ENCODE measurements at regions not wholly inside any gene's neighbourhood (a gene's known extent, or its start where the extent isn't known, plus 50 kb on each side); places are given as distances from the start of the nearest gene placed in this dataset.

GRCh38 chr9:88072831-88073375 lies 65.4 kb downstream of the SPATA31C2 start:
- no peak for DNase-seq (ENCODE audit: extremely low spot score in 2 of 2)
- no peak overlapping the region for H3K27ac ChIP-seq
- H3K9me3 ChIP-seq = no peaks in the 10 kb centered on the region
- no peaks in the 10 kb centered on the region for H3K27me3 ChIP-seq
- no peak overlapping the region for H3K4me3 ChIP-seq
- TF ChIP-seq POLR2AphosphoS5 (IDR thresholded peaks at IDR 0.05; ENCODE audit: insufficient read depth in 1 of 2, low read depth in 1 of 2) = no peak
- TF ChIP-seq, protein P1, sequence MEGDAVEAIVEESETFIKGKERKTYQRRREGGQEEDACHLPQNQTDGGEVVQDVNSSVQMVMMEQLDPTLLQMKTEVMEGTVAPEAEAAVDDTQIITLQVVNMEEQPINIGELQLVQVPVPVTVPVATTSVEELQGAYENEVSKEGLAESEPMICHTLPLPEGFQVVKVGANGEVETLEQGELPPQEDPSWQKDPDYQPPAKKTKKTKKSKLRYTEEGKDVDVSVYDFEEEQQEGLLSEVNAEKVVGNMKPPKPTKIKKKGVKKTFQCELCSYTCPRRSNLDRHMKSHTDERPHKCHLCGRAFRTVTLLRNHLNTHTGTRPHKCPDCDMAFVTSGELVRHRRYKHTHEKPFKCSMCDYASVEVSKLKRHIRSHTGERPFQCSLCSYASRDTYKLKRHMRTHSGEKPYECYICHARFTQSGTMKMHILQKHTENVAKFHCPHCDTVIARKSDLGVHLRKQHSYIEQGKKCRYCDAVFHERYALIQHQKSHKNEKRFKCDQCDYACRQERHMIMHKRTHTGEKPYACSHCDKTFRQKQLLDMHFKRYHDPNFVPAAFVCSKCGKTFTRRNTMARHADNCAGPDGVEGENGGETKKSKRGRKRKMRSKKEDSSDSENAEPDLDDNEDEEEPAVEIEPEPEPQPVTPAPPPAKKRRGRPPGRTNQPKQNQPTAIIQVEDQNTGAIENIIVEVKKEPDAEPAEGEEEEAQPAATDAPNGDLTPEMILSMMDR (IDR thresholded peaks at IDR 0.05) = no peak
- TF ChIP-seq POLR2A (IDR thresholded peaks at IDR 0.05) = no peak
- H3K4me1 ChIP-seq = peaks cover 16% of the 10 kb centered on the region
- intact Hi-C loops (cut with DNase I) = no loop called here
- H3K36me3 ChIP-seq = no peaks in the 10 kb centered on the region

GRCh38 chr9:88071331-88071730 lies 66.9 kb downstream of the SPATA31C2 start:
- Histone ChIP-seq H3K4me1 (peaks cover 6% of the 10 kb centered on the region), H3K9me3 (no peaks in the 10 kb centered on the region), H3K27ac (no peak overlapping the region), H3K27me3 (no peaks in the 10 kb centered on the region), H3K4me3 (no peak overlapping the region), H3K36me3 (no peaks in the 10 kb centered on the region)
- TF ChIP-seq, protein P1 (IDR thresholded peaks at IDR 0.05) = no peak
- no peak for TF ChIP-seq POLR2AphosphoS5 (IDR thresholded peaks at IDR 0.05; ENCODE audit: insufficient read depth in 1 of 2, low read depth in 1 of 2)
- no peak for TF ChIP-seq POLR2A (IDR thresholded peaks at IDR 0.05)
- intact Hi-C loops (cut with DNase I) = no loop called here
- DNase-seq (ENCODE audit: extremely low spot score in 2 of 2) = no peak

DNA sequence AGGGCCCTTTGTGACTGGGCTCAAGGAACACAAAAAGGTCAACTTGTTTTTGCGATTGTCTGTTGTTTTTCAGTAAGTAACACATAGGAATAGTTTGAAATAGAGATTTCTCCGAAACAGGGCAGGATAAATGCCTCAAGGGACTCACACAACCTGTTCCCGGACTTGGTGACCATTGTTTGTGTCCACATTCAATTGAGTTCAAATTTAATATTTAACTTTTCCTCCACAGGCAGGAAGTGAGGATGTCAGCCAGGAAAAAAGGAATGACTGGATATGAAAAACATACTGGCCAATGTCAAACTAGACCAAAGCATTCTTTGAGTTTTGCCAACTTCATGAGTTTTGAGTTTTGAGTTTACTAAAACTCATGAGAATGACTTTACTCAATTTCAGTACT lies 72.7 kb downstream of the SPATA31C2 start:
- Histone ChIP-seq H3K4me1 (no peaks in the 10 kb centered on the region), H3K9me3 (no peaks in the 10 kb centered on the region), H3K27me3 (no peaks in the 10 kb centered on the region), H3K4me3 (no peak overlapping the region), H3K36me3 (no peaks in the 10 kb centered on the region), H3K27ac (no peak overlapping the region)
- intact Hi-C loops (cut with DNase I) = no loop called here
- no peak for TF ChIP-seq POLR2A (IDR thresholded peaks at IDR 0.05)
- TF ChIP-seq, protein P1 (IDR thresholded peaks at IDR 0.05) = no peak
- no peak for TF ChIP-seq POLR2AphosphoS5 (IDR thresholded peaks at IDR 0.05; ENCODE audit: insufficient read depth in 1 of 2, low read depth in 1 of 2)
- no peak for DNase-seq (ENCODE audit: extremely low spot score in 2 of 2)

GRCh38 chr9:88064554-88064953 lies 73.7 kb downstream of the SPATA31C2 start:
- TF ChIP-seq POLR2A (IDR thresholded peaks at IDR 0.05) = no peak
- TF ChIP-seq, protein P1 (IDR thresholded peaks at IDR 0.05) = no peak
- TF ChIP-seq POLR2AphosphoS5 (IDR thresholded peaks at IDR 0.05; ENCODE audit: insufficient read depth in 1 of 2, low read depth in 1 of 2) = no peak
- H3K36me3 ChIP-seq = no peaks in the 10 kb centered on the region
- no peak overlapping the region for H3K4me3 ChIP-seq
- no peaks in the 10 kb centered on the region for H3K4me1 ChIP-seq
- no peaks in the 10 kb centered on the region for H3K9me3 ChIP-seq
- H3K27me3 ChIP-seq = no peaks in the 10 kb centered on the region
- intact Hi-C loops (cut with DNase I) = no loop called here
- H3K27ac ChIP-seq = no peak overlapping the region
- DNase-seq (ENCODE audit: extremely low spot score in 2 of 2) = no peak

- H3K4me1 ChIP-seq = no peaks in the 10 kb centered on the region
- H3K9me3 ChIP-seq = no peaks in the 10 kb centered on the region
- no peak overlapping the region for H3K27ac ChIP-seq
- no peak for DNase-seq (ENCODE audit: extremely low spot score in 2 of 2)
- H3K27me3 ChIP-seq = no peaks in the 10 kb centered on the region
- no peak overlapping the region for H3K4me3 ChIP-seq
- no peak for TF ChIP-seq POLR2A (IDR thresholded peaks at IDR 0.05)
- TF ChIP-seq POLR2AphosphoS5 (IDR thresholded peaks at IDR 0.05; ENCODE audit: insufficient read depth in 1 of 2, low read depth in 1 of 2) = no peak
- TF ChIP-seq, protein P1 (IDR thresholded peaks at IDR 0.05) = no peak
- no peaks in the 10 kb centered on the region for H3K36me3 ChIP-seq
- intact Hi-C loops (cut with DNase I) = no loop called here
Measured at GRCh38 chr9:88060746-88061145, 77.5 kb downstream of the SPATA31C2 start.
